ENCODE measurements at regions not wholly inside any gene's neighbourhood (a gene's known extent, or its start where the extent isn't known, plus 50 kb on each side); places are given as distances from the start of the nearest gene placed in this dataset.
"Not testable (repeated sequence)": the region's sequence is repeated elsewhere in the genome, so short reads cannot be mapped to it uniquely, and the experiment has no call there.

DNA sequence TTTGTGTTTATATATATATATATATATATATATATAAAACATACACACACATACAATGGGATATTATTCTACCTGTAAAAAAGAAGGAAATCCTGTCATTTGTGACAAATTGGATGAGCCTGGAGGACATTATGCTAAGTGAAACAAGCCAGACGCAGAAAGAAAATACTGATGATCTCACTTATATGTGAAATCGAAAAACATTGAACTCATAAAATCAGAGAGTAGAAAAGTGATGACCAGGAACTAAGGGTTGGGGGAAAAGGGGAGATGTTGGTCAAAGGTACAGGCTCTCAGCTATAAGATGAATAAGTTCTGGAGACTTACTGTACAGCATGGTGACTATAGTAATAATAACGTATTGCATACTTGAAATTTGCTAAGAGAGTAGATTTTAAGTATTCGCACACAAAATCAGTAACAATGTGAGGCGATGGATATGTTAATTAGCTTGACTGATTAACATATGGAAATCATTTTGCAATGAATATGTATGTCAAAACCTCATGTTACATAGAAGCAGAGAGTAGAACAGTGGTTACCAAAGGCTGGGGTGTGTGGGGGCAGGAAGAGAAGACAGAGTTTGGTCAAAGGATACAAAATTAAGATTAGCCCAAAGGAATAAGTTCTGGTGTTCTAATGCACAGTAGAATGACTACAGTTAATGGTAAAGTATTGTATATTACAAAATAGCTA lies 92.3 kb upstream of the PHACTR1 start:
- no peak overlapping the region for H3K4me3 ChIP-seq (ENCODE audit: low read depth, low read length)

DNA sequence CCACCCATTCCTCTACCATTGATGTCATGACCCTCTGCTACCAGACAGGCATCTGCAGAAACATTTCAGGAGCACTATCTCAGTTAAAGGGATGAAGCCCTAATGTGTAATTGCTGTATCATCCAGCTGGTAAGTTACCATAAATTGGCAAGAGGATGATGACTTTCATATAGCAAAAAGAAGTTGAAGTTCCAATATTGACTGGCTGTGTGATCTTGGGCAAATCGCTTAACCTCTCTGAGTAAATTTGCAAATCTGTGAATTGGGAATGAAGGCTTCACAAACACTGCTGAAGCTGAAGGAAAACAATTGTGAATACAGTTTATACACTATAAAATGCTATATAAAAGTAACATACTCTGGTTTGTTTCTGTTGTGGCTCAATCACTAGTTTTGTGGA lies 89.5 kb upstream of the PHACTR1 start:
- H3K4me3 ChIP-seq (ENCODE audit: low read depth, low read length), result no peak overlapping the region
- no peak for DNase-seq (ENCODE audit: low read depth)

More for the DNA sequence above, 92.3 kb upstream of the PHACTR1 start:
- no peak for DNase-seq (ENCODE audit: low read depth)

GRCh38 chr6:12628327-12628726 lies 88.2 kb upstream of the PHACTR1 start:
- H3K4me3 ChIP-seq (ENCODE audit: low read depth, low read length), result no peak overlapping the region

DNA sequence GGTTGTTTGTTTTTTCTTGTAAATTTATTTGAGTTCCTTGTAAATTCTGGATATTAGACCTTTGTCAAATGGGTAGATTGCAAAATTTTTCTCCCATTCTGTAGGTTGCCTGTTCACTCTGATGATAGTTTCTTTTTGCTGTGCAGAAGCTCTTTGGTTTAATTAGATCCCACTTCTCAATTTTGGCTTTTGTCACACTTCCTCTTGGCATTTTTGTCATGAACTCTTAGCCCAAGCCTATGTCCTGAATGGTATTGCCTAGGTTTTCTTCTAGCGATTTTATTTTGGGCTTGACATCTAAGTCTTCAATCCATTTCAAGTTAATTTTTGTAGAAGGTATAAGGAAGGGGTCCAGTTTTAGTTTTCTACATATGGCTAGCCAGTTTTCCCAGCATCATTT lies 82.8 kb upstream of the PHACTR1 start:
- not testable (repeated sequence) for H3K4me3 ChIP-seq (ENCODE audit: low read depth, low read length); DNase-seq (ENCODE audit: low read depth)

More at GRCh38 chr6:12628327-12628726, 88.2 kb upstream of the PHACTR1 start:
- no peak for DNase-seq (ENCODE audit: low read depth)

GRCh38 chr6:12635375-12635774 lies 81.2 kb upstream of the PHACTR1 start:
- no peak overlapping the region for H3K4me3 ChIP-seq (ENCODE audit: low read depth, low read length)
- DNase-seq (ENCODE audit: low read depth), result no peak

DNA sequence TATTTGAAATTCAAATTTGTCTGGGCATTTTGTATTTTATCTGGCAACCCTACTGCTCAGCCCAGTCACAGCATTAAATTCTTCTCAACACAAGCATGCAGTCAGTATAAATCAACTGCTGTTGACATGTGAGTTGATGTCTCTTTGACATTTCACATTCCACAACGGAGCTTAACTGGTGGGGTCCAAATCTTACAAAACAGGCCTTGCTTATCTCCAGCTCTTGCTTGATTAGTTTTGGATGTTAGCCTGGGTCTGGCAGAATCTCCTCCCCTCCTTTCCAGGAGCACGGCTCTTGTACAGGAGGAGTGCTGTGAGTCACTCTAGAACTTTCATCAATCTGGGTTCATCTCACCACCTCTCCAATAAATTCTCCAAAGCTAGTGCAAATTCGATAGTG lies 80.8 kb upstream of the PHACTR1 start:
- DNase-seq (ENCODE audit: low read depth), result peak; percentile 28
- no peak overlapping the region for H3K4me3 ChIP-seq (ENCODE audit: low read depth, low read length)

GRCh38 chr6:12636336-12636735 lies 80.2 kb upstream of the PHACTR1 start:
- H3K4me3 ChIP-seq (ENCODE audit: low read depth, low read length), result no peak overlapping the region
- DNase-seq (ENCODE audit: low read depth), result no peak

GRCh38 chr6:12637960-12638641 lies 78.5 kb upstream of the PHACTR1 start:
- peak; percentile 4 for DNase-seq (ENCODE audit: low read depth)

GRCh38 chr6:12640438-12640837 lies 76.1 kb upstream of the PHACTR1 start:
- H3K4me3 ChIP-seq (ENCODE audit: low read depth, low read length), result no peak overlapping the region
- no peak for DNase-seq (ENCODE audit: low read depth)

More at GRCh38 chr6:12637960-12638641, 78.5 kb upstream of the PHACTR1 start:
- H3K4me3 ChIP-seq (ENCODE audit: low read depth, low read length), result no peak overlapping the region

- DNase-seq (ENCODE audit: low read depth); H3K4me3 ChIP-seq (ENCODE audit: low read depth, low read length): not testable (repeated sequence)
These were observed 74.8 kb upstream of the PHACTR1 start for GRCh38 chr6:12641785-12642184.

DNA sequence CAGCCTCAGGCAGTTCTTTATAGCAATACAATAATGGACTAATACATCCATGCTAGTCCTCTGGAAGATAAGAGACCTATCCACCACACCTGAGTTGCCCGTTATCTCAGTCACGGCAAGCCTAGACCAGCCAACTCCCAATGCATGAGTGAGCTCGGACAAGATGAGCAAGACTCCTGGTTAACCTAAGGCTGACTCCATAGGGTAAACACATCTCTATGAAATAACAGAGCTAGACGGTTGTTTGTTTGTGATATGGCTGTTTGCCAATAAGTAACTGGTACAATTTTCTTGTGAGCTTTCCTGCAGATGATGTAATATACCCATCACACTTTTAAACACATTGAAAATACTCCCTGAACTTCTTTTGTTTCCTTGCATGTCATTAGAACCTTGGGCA lies 70.6 kb upstream of the PHACTR1 start:
- no peak overlapping the region for H3K4me3 ChIP-seq (ENCODE audit: low read depth, low read length)
- DNase-seq (ENCODE audit: low read depth), result no peak

DNA sequence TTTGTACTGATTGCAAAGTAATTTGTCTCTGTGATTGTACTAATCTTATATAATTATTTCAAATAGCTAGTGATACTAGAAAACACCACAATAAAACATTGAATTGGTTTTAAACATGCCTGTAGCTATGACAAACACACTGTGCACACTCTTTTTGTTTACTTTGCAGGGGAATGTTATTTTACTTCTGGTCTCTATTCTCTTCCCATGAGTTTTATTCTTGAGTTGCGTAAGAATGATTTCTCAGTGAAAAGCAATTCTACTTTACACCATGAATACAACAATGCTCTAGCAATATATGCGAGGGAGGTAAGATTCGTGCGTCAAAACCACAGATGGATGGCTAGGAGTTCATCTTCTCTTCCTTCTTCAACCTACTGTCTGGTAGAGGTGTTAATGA lies 68.4 kb upstream of the PHACTR1 start:
- no peak for DNase-seq (ENCODE audit: low read depth)

GRCh38 chr6:12649325-12649724 lies 67.2 kb upstream of the PHACTR1 start:
- no peak for DNase-seq (ENCODE audit: low read depth)
- H3K4me3 ChIP-seq (ENCODE audit: low read depth, low read length), result no peak overlapping the region

More for the DNA sequence above, 68.4 kb upstream of the PHACTR1 start:
- no peak overlapping the region for H3K4me3 ChIP-seq (ENCODE audit: low read depth, low read length)

DNA sequence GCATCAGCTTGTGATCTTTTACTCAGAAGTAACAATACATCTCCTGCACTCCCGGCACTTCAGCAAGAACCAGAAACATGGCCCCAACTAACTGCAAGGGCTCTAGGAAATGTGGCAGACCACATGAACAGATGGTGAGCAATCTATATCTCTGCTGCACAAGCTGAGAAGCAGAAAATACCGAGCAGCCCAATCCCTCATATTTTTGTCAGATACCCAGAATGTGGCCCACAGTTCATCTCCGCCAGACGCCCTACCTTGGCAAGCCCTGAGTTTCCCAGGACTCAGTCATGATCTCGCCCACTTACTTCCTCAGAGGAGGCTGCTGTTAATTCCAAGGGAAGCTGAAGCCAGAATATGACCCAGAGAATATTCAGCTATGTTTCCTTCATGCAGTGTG lies 63.1 kb upstream of the PHACTR1 start:
- H3K4me3 ChIP-seq (ENCODE audit: low read depth, low read length), result no peak overlapping the region
- peak; percentile 2 for DNase-seq (ENCODE audit: low read depth)

DNA sequence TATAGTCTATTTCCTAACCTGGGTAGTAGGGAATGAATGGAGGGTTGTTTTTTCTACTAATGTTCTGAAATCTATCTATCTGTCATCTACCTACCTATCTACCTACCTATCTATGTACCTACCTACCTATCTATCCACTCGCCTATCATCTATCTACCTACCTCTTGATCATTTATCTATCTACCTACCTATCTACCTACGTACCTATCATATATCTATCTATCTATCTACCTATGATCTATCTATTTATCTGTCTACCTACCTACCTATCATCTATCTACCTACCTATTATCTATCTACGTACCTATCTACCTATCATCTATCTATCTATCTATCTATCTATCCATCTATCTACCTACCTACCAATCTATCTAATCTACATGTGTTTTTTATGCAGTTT lies 62.5 kb upstream of the PHACTR1 start:
- no peak for DNase-seq (ENCODE audit: low read depth)
- H3K4me3 ChIP-seq (ENCODE audit: low read depth, low read length), result no peak overlapping the region

DNA sequence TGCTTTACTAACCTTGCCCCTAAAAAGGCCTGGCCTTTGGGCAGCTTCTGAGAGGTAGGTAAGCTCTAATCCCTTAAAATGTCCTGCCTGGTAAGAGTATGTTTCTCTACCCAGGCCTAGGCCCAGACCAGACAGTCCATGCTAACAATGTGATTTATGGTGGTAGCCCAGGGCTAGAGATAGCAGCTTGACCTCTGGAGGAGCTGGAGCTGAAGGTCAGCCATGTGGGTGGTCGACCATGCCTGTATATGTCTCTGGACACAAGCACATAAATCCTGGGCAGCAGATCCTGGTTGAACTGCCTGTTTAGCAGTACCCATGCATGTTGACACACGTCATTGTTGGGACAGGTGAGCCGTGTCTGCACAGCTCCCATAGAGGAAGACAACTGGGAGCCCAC lies 62.1 kb upstream of the PHACTR1 start:
- DNase-seq (ENCODE audit: low read depth), result no peak
- no peak overlapping the region for H3K4me3 ChIP-seq (ENCODE audit: low read depth, low read length)

DNA sequence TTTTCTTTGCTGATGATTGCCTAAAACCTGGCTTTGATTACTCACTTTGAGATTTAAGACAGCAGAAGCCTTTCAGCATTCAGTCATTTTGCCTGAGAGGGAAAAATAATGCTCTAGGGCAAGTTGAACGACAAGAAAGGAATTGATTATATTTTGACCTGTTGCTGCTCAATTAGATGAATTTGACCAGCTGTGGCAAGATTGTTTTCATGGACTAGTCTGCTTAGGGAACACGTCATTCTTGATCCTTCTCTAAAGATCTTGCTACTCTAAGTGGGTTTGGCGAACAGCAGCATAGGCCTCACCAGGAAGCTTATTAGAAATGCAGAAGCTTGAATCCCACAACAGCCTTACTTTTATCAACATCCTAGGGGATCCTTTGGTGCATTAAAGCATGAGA lies 59.7 kb upstream of the PHACTR1 start:
- DNase-seq (ENCODE audit: low read depth), result no peak
- no peak overlapping the region for H3K4me3 ChIP-seq (ENCODE audit: low read depth, low read length)

GRCh38 chr6:12657884-12658283 lies 58.7 kb upstream of the PHACTR1 start:
- DNase-seq (ENCODE audit: low read depth), result no peak
- H3K4me3 ChIP-seq (ENCODE audit: low read depth, low read length), result no peak overlapping the region

- DNase-seq (ENCODE audit: low read depth), result no peak
- no peak overlapping the region for H3K4me3 ChIP-seq (ENCODE audit: low read depth, low read length)
These were observed 55.0 kb upstream of the PHACTR1 start for GRCh38 chr6:12661432-12662089.
